ENCODE measurements at regions not wholly inside any gene's neighbourhood (a gene's known extent, or its start where the extent isn't known, plus 50 kb on each side); places are given as distances from the start of the nearest gene placed in this dataset.
"Not testable (repeated sequence)": the region's sequence is repeated elsewhere in the genome, so short reads cannot be mapped to it uniquely, and the experiment has no call there.

DNA sequence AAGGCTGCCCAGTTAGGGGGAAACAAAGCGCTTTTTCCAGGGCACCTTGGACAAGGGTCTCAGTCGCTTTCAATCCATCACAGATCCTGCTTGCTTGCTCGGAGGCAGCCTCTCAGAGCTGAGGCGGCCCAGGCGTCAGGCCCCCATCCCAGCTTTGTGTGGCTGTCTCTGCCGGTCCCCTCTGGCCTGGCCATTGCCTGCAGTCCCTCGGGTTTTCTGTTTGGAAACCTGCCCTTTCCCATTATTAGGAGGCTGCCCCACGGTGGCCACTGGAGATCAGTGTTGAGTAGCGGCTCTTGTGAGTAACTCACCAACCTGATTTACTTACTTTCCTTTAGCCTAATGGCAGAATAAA, 216.1 kb downstream of the GLRX3 start:
- H3K27ac Mint-ChIP-seq: no peak overlapping the region

DNA sequence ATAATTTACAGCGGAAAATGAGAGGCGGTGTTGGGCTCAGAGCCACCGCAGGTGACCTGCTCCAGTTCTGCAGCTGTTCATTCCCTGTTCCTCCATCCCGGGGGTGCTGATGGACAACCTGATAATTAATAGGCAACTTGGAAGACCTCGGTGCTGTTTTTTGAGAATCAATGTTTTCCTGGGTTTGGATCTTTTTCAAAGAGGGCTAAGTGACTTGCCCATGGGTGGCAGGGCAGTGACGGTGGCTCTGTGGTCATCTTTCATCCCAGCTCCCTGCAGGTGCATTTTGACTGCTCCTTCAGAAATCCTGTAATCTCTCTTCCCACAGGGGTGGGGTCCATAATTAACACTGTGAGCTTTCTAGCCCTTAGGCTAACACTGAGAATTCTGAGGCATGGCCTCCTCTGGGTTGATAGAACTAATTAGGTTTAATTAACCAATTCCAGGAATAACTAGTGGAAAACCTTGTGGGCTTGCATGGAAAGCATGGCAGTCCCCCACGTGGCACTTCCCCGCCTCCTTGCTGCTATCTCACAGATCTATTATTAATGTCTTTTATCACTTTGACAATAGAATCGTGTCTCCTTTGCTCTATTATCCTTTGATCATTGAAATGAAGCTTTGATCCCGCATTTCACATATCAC, 217.9 kb downstream of the GLRX3 start:
- Mint-ChIP-seq H3K27ac (no peak overlapping the region), H3K36me3 (no peaks in the 10 kb centered on the region), H3K4me1 (no peaks in the 10 kb centered on the region), H3K4me3 (no peak overlapping the region), H3K27me3 (no peaks in the 10 kb centered on the region), H3K9me3 (no peaks in the 10 kb centered on the region)
- no peak for ATAC-seq

More for the DNA sequence above, 216.1 kb downstream of the GLRX3 start:
- Mint-ChIP-seq H3K4me1 (no peaks in the 10 kb centered on the region), H3K27me3 (no peaks in the 10 kb centered on the region), H3K4me3 (no peak overlapping the region), H3K9me3 (no peaks in the 10 kb centered on the region), H3K36me3 (no peaks in the 10 kb centered on the region)
- no peak for ATAC-seq

DNA sequence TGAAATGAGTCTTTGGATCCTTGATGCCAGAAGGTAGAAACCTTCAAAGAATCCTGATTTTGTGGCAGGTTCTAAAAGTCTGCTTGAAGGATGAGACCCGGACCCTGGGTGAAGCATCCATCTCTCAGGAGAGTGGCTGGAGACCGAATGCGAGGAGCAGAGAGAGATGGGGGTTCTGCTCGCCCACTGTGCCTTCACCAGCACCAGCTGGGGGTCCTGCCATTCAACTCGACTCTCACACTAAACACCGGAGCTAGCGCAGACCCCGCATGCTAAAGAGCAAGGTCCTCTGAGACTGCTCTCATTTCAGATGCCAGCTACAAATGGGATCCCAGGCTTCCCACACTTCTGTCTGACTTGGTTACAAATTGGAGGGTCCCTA, 218.4 kb downstream of the GLRX3 start:
- no peaks in the 10 kb centered on the region for H3K9me3 Mint-ChIP-seq
- no peak for ATAC-seq
- no peaks in the 10 kb centered on the region for H3K27me3 Mint-ChIP-seq
- no peaks in the 10 kb centered on the region for H3K4me1 Mint-ChIP-seq
- no peak overlapping the region for H3K27ac Mint-ChIP-seq
- H3K4me3 Mint-ChIP-seq: no peak overlapping the region
- no peaks in the 10 kb centered on the region for H3K36me3 Mint-ChIP-seq

DNA sequence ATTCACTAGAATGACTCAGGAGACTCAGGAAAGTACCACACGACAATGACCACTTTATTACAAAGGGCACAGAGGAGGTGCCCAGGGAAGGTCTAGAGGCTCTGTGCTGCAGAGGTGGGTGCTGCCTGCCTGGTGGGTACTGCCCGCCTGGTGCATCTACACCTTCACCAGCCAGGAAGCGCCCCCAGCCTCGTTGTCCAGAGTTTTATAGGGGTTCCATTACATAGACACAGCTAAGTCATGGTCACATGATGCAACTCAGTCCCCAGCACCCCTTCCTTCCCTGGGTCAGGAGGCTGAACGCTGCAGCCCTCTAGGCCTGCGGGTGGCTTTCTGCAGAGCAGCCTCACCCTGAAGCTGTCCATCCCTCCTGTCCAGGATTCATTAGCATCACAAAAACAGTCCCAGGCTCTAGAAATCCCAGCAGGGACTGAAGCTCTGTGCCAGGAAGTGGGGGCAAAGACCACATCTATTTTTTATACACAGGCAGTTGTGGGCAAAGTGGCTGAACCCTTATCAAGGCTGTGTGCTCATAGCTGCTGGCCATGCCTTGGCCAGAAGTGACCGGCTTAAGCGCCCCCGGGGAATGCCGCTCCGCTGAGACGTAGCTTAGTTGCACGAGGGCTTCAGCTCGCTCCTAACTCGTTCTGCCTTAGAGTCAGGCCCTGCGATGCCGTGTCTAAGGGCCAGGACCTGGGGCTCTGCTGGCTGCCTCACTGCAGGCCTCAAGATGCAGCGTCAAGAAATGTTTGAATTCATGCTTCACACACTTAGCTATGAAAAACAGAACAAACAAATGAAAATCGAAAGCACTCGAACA, 219.0 kb downstream of the GLRX3 start:
- H3K36me3 Mint-ChIP-seq: no peaks in the 10 kb centered on the region
- H3K4me1 Mint-ChIP-seq: no peaks in the 10 kb centered on the region
- no peaks in the 10 kb centered on the region for H3K9me3 Mint-ChIP-seq
- no peaks in the 10 kb centered on the region for H3K27me3 Mint-ChIP-seq
- no peak overlapping the region for H3K4me3 Mint-ChIP-seq
- H3K27ac Mint-ChIP-seq: no peak overlapping the region
- no peak for ATAC-seq

DNA sequence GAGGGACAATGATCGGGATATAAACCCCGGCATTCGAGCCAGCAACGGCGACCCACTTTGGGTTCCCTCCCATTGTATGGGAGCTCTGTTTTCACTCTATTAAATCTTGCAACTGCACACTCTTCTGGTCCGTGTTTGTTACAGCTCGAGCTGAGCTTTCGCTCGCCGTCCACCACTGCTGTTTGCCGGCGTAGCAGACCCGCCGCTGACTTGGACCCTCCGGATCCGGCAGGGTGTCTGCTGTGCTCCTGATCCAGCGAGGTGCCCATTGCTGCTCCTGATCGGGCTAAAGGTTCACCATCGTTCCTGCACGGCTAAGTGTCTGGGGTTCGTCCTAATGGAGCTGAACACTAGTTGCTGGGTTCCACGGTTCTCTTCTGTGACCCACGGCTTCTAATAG, 220.2 kb downstream of the GLRX3 start:
- H3K9me3 Mint-ChIP-seq, H3K27me3 Mint-ChIP-seq, H3K4me3 Mint-ChIP-seq, H3K4me1 Mint-ChIP-seq, H3K36me3 Mint-ChIP-seq, H3K27ac Mint-ChIP-seq, ATAC-seq: not testable (repeated sequence)

DNA sequence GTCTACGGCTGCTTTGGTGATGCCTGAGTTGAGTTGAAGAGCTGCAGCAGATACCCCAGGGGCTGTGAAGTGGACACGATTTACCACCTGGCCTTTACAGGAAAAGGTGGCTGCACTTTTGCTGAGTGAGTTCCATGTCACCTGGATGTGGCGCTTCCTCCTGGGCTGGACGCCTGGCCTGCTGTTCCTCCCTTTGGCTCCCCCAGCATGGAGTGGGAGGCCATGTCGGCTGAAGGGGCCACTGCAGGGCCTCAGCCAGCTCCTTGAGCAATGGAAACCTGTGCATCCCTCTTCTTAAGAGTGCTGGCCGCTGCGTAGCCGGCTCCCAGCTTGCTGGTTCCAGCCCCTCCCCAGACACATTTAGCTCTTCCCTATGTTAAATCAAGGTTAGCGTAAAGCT, 221.0 kb downstream of the GLRX3 start:
- Mint-ChIP-seq H3K27ac (no peak overlapping the region), H3K27me3 (no peaks in the 10 kb centered on the region), H3K4me3 (no peak overlapping the region), H3K4me1 (no peaks in the 10 kb centered on the region), H3K36me3 (no peaks in the 10 kb centered on the region), H3K9me3 (peaks cover 3% of the 10 kb centered on the region)
- ATAC-seq: no peak

DNA sequence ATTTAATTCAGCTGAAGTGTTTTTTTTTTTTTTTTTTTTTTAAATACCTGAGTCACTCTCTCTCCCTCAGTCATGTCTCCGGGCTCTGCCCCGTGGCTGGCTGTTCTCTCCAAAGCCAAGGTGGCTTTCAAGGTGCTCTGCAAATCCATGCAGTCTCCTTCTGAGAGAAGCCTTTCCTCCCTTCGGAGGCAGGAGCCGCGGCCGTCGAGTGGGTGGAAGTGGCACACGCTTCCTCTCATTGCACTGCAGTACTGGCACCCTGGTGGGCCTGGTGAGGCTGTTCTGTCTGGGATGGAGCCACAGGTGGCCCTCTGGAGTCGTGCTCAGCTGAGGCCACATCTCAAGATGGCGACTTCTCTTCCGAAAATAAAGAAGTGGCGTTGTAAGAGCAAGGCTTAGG, 221.8 kb downstream of the GLRX3 start:
- Mint-ChIP-seq H3K4me1 (no peaks in the 10 kb centered on the region), H3K27me3 (no peaks in the 10 kb centered on the region), H3K9me3 (peaks cover 3% of the 10 kb centered on the region), H3K27ac (no peak overlapping the region), H3K4me3 (no peak overlapping the region), H3K36me3 (no peaks in the 10 kb centered on the region)
- ATAC-seq: no peak

DNA sequence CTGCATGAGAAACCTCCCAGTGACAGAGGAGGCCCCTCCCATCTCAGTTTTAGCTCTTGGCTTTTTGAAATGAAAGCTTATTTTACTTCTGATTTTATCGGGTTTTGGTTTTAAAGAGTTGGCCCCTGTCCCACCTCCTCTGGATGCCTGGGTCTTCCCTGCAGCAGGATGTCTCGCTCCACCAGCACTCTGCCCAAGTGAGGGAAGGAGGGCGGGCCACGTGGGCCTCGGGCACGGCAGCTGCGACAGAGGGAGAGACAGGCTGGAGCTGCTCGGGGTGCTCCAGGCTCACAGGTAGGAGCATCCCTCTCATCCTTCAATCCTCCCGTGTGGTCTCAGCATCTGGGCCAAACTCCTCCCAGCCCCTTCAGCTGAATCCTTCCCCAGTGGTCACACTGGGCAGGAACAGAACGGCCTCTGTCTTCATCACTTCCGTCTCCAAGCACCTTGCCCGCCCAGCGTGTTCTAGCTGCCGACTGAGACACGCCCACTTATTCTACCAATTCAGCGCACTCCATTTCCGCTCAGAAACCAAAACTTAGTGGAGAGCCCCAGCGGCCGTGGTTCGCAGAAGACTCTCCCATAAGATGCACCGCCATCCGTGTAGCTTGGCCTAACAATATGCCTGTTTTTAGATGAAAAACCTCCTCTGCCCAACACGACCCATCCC, 222.9 kb downstream of the GLRX3 start:
- Mint-ChIP-seq H3K9me3 (peaks cover 3% of the 10 kb centered on the region), H3K36me3 (no peaks in the 10 kb centered on the region), H3K4me1 (no peaks in the 10 kb centered on the region), H3K4me3 (no peak overlapping the region), H3K27me3 (no peaks in the 10 kb centered on the region), H3K27ac (no peak overlapping the region)
- no peak for ATAC-seq

DNA sequence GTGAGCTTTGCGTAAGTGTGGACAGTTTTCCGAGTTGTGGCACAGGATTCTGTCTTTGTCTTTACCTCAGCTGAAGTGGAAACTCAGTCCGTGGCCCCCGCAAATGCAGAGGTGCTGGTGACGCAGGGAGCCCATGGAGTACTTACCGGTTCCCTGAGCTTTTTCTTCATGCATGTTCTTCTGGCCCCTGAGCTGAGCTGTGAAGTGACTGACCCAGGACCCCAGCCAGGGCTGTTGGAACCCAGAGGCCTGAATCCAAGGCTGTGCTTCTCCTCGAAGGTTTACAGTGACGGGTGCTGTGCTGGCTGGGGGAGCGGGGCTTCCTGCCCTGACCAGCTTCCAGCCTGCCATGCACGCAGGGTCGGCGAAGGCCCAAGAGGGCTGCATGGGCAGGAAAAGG, 223.5 kb downstream of the GLRX3 start:
- no peak overlapping the region for H3K4me3 Mint-ChIP-seq
- H3K27ac Mint-ChIP-seq: no peak overlapping the region
- no peaks in the 10 kb centered on the region for H3K27me3 Mint-ChIP-seq
- H3K9me3 Mint-ChIP-seq: peaks cover 3% of the 10 kb centered on the region
- no peak for ATAC-seq
- no peaks in the 10 kb centered on the region for H3K36me3 Mint-ChIP-seq
- H3K4me1 Mint-ChIP-seq: no peaks in the 10 kb centered on the region

DNA sequence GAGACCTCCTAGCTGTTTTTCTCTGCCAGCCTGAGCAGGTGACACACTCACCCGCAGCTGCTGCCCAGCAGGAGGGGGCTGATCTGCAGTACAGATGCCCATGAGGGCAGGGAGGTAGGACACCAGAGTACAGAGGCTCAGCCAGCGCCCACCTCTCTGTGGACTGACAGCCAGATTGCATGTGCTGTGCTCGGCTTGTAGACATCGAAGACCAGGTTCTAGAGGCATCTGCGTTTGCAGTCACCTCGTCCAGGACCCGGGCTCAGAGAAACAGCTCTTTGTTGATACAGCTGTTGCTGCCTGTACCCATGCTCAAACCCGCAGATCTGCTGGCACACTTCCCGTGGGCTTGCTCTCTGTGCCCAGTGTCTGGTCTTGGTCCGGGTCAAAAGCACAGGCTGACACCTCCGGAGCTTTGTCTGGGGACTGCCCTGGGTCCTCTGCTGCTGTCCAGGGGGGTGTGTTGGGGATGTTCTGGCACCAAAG, 224.7 kb downstream of the GLRX3 start:
- Mint-ChIP-seq H3K4me1 (no peaks in the 10 kb centered on the region), H3K27ac (no peak overlapping the region), H3K27me3 (no peaks in the 10 kb centered on the region), H3K9me3 (peaks cover 3% of the 10 kb centered on the region), H3K36me3 (no peaks in the 10 kb centered on the region), H3K4me3 (no peak overlapping the region)
- ATAC-seq: no peak

DNA sequence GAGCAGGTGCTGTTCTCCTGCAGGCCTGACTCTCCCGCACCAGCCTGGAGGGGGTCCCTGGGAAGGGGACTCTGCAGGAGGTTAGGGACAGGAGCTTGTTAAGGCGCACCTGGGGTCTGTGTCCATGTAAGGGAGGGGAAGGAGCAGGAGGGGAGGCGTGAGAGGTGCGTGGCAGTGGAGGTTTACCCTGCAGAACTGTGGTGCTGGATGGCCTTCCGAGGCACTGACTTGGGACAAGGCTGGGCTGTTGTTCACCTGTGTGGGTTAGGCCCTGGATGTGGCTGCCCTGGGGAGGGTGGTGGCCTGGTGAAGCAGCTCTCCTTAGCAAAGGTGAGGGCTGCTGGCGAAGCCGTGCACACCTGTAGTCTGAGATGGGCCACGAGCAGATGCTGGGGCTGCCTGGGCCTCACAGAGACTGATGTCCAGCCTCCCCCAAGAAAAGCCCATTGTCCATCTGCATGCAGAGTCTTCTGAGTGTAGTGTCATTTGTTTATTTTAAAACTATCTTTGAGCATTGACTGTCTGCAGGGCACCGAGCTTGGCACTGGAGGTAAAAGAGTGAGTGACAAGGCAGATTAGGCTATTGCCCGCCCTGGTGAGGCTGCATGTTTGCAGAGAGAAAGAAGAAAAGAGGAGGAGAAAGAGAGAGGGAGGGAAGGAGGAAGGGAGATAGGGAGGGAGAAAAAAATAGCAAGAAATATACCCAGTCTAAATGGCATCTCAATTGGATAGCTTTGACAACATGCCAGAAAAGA, 225.3 kb downstream of the GLRX3 start:
- ATAC-seq: peak; percentile 26
- no peak overlapping the region for H3K27ac Mint-ChIP-seq
- H3K36me3 Mint-ChIP-seq: no peaks in the 10 kb centered on the region
- H3K27me3 Mint-ChIP-seq: no peaks in the 10 kb centered on the region
- H3K9me3 Mint-ChIP-seq: peaks cover 3% of the 10 kb centered on the region
- no peaks in the 10 kb centered on the region for H3K4me1 Mint-ChIP-seq
- no peak overlapping the region for H3K4me3 Mint-ChIP-seq

DNA sequence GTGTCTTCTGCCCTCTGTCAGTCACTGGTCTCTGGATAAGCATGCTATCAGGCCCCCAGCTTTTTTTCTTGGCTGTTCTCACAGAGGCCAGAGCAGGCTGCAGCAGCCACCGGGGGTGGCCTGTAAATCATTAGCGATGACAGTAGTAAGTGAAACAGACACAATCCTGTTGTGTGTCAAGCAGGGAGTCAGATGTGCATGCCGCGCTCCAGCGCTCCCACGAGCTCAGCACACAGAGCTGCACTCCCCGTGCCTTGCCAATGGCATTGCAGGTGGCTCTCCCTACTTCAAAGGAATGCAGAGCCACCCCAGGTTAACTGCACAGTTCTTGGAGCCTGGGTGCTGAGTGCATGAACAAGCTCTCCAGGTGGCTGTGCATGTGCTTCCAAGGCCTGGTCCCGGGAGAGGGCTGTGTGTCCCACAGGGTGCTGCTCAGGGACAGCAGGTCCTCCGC, 226.1 kb downstream of the GLRX3 start:
- H3K36me3 Mint-ChIP-seq: no peaks in the 10 kb centered on the region
- ATAC-seq: no peak
- no peak overlapping the region for H3K27ac Mint-ChIP-seq
- H3K9me3 Mint-ChIP-seq: peaks cover 5% of the 10 kb centered on the region
- H3K27me3 Mint-ChIP-seq: no peaks in the 10 kb centered on the region
- no peak overlapping the region for H3K4me3 Mint-ChIP-seq
- no peaks in the 10 kb centered on the region for H3K4me1 Mint-ChIP-seq

DNA sequence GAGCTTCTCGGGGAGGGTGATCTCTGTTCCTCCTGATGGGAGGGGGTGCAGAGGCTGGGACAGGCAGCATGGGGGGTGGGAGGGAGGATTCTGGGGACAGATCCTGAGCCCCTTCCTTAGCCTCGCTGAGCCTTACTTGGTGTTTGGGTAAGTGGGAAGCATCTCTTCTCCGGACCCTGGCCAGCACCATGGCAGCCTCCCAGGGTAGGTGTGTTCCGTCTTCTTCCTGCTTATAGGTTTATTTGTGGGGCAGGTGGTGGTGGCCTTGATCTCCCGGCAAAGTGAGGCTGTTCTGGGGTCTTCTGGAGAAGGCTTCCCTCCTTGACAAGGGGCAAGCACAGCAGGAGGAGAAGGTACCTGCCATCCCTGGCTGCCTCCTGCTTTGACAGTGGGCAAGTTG, 226.9 kb downstream of the GLRX3 start:
- H3K9me3 Mint-ChIP-seq: peaks cover 5% of the 10 kb centered on the region
- H3K4me3 Mint-ChIP-seq: no peak overlapping the region
- H3K27ac Mint-ChIP-seq: no peak overlapping the region
- no peak for ATAC-seq
- H3K4me1 Mint-ChIP-seq: no peaks in the 10 kb centered on the region
- H3K36me3 Mint-ChIP-seq: no peaks in the 10 kb centered on the region
- no peaks in the 10 kb centered on the region for H3K27me3 Mint-ChIP-seq

DNA sequence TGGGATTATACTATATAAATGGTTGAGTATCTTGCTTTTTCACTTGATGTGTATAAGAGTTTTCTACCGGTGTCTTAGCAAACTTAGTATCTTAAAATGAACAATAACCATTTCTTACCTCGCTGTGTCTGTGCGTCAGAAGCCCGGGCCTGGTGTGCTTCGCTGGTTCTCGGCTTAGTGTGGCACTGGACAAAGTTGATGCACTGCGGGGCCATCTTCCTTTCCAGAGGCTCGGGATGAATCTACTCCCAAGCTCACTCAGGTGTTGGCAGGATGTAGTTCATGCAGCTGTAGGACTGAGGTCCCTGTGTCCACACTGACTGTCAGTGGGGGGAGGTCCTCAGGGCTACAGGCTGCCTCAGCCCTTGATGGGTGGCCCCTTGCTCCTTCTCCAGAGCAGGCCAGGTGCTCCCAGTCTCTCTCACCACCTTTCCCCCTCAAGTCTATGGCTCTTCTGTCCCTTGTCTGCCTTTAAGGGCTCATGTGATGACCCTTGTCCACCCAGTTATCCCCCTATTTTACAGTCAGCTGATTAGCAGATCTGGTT, 227.8 kb downstream of the GLRX3 start:
- H3K36me3 Mint-ChIP-seq: no peaks in the 10 kb centered on the region

More for the DNA sequence above, 227.8 kb downstream of the GLRX3 start:
- ATAC-seq: no peak
- Mint-ChIP-seq H3K4me3 (no peak overlapping the region), H3K27ac (no peak overlapping the region), H3K27me3 (no peaks in the 10 kb centered on the region), H3K4me1 (no peaks in the 10 kb centered on the region), H3K9me3 (peaks cover 5% of the 10 kb centered on the region)
